Lower lobe of right lung (tissue), 2 donors: ENCODE measurements at regions not wholly inside any gene's neighbourhood (a gene's known extent, or its start where the extent isn't known, plus 50 kb on each side); places are given as distances from the start of the nearest gene placed in this dataset.

Experiments
- ATAC-seq, 2 donors: fragments of 200-7000 bp; cut with Tn5 transposase; one replicate each; pipeline ENCODE4 v1.9.1; 2020 to 2022; ENCODE audit warnings: mild to moderate bottlenecking in 2 of 2, moderate library complexity in 2 of 2
- DNase-seq: peaks from one replicate; pipeline ENCODE4 v3.0.0-alpha.2; 2020
- H3K27ac ChIP-seq: fragments of 200-600 bp; one replicate; pipeline ENCODE4 v1.8.0; 2022
- H3K27me3 ChIP-seq: fragments of 200-600 bp; one replicate; pipeline ENCODE4 v1.8.0; 2022; ENCODE audit warnings: low read depth
- H3K36me3 ChIP-seq: fragments of 200-600 bp; one replicate; pipeline ENCODE4 v1.8.0; 2022; ENCODE audit warnings: mild to moderate bottlenecking
- H3K4me1 ChIP-seq: fragments of 200-600 bp; one replicate; pipeline ENCODE4 v1.8.0; 2022
- H3K4me3 ChIP-seq: fragments of 200-600 bp; one replicate; pipeline ENCODE4 v1.8.0; 2022; ENCODE audit warnings: mild to moderate bottlenecking
- H3K9me3 ChIP-seq: fragments of 200-600 bp; one replicate; pipeline ENCODE4 v1.8.0; 2022
- CTCF ChIP-seq: fragments of 200-600 bp; IDR thresholded peaks from one replicate; pipeline ENCODE4 v1.8.0; 2022; ENCODE audit warnings: antibody characterized with exemption, mild to moderate bottlenecking
- intact Hi-C: fragments of 100-400 bp; cut with DNase I; formaldehyde crosslinking; loops from one replicate; pipeline ENCODE4 v1.11.0; 2022
- donor health status: DM: no; HTN: yes; CAD: no; lungs with severe emphysema.

GRCh38 chr11:64445651-64446050 is 86.7 kb downstream of the RPS6KA4 start:
- intact Hi-C loops: no loop called here
- Histone ChIP-seq H3K4me1 (peaks cover 16% of the 10 kb centered on the region), H3K4me3 (no peak overlapping the region), H3K27me3 (peaks cover 10% of the 10 kb centered on the region), H3K36me3 (no peaks in the 10 kb centered on the region), H3K9me3 (no peaks in the 10 kb centered on the region), H3K27ac (no peak overlapping the region)
- DNase-seq (no peak), ATAC-seq (no peak)
- TF ChIP-seq CTCF: no peak

GRCh38 chr11:64447831-64448598 is 89.1 kb downstream of the RPS6KA4 start:
- H3K27ac ChIP-seq: peak overlapping the region; percentile 66
- intact Hi-C loops: no loop called here
- peak; percentile 66 to 81 for ATAC-seq

DNA sequence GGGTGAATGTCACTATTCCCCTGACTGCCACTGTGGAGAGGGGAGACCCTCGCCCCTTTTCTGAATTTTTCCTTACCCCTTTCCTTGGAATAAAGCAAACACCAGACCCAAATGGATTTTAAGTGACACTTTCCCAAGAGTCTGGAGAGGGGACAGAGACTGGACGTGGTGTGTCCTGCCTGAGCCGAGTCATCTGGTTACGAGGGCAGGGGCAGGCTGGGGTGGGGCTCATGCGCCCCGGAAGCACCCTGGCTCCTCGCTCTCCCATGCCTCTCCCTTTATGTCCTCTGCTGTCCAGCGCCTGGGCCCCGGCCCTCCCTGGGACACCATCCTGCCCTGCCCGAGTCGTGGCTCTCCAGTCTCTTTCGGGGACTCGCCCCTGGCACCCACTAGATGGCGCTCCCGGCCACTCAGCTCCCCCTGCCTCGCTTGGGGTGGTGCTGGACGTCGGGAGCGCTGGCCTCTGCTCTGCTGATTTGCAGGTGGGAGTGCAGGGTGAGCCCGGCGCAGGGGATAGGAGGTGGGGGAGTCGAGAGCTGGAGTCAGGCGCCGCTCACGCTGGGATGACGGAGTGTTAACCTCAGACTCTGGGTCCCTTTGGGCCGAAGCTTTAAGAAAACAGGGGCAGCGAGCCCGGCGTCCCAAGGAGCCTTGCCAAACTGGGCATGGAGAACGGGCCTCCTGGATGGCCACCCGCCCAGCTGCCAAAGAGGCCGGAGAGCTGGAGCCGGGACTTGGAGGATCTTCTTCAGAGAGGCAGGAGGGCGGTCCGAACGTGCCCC is 89.8 kb downstream of the RPS6KA4 start:
- Histone ChIP-seq H3K27me3 (peaks cover 10% of the 10 kb centered on the region), H3K9me3 (no peaks in the 10 kb centered on the region), H3K27ac (peak overlapping the region; percentile 33), H3K4me1 (peaks cover 16% of the 10 kb centered on the region), H3K4me3 (peak overlapping the region; percentile 46), H3K36me3 (no peaks in the 10 kb centered on the region)
- TF ChIP-seq CTCF: peak; percentile 77
- intact Hi-C loops: no loop called here
- peak; percentile 96 to 97 for ATAC-seq
- peak; percentile 89 for DNase-seq

More at GRCh38 chr11:64447831-64448598, 89.1 kb downstream of the RPS6KA4 start:
- TF ChIP-seq CTCF: no peak
- H3K36me3 ChIP-seq: no peaks in the 10 kb centered on the region
- peak; percentile 64 for DNase-seq
- peak overlapping the region; percentile 46 for H3K4me3 ChIP-seq
- no peaks in the 10 kb centered on the region for H3K9me3 ChIP-seq
- peaks cover 16% of the 10 kb centered on the region for H3K4me1 ChIP-seq
- H3K27me3 ChIP-seq: peaks cover 10% of the 10 kb centered on the region

- Histone ChIP-seq H3K36me3 (no peaks in the 10 kb centered on the region), H3K27ac (no peak overlapping the region), H3K9me3 (no peaks in the 10 kb centered on the region), H3K4me3 (peak overlapping the region; percentile 46), H3K4me1 (peaks cover 16% of the 10 kb centered on the region), H3K27me3 (peaks cover 10% of the 10 kb centered on the region)
- TF ChIP-seq CTCF: peak; percentile 74
- DNase-seq: peak; percentile 73
- intact Hi-C loops: no loop called here
- ATAC-seq: peak; percentile 90 to 93
These were observed 90.6 kb downstream of the RPS6KA4 start for GRCh38 chr11:64449381-64450167.

DNA sequence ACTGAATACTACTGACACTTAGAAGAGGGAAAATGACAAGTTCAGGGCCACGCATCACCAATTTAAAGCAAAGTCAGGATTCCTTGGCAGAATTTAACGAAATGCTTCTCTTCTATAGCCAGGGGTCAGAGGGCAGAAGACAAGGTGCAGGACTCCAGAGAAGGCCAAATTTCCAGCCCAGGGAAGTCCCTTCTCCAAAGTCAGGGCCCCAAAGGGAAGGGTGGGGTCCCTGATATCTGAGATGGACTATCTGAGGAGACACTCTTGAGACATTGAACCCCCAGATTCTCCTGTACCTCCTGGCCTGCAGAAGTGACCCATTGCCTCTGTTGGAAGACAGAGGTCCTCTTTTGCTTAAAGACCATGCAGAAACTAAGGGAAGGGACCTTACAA is 91.2 kb downstream of the RPS6KA4 start:
- no peak for TF ChIP-seq CTCF
- Histone ChIP-seq H3K9me3 (no peaks in the 10 kb centered on the region), H3K4me1 (peaks cover 16% of the 10 kb centered on the region), H3K27me3 (peaks cover 10% of the 10 kb centered on the region), H3K27ac (no peak overlapping the region), H3K4me3 (no peak overlapping the region), H3K36me3 (no peaks in the 10 kb centered on the region)
- no peak for DNase-seq
- no peak for ATAC-seq
- intact Hi-C loops: no loop called here
